Renal cortical epithelial cell (primary cell): ENCODE measurements at regions not wholly inside any gene's neighbourhood (a gene's known extent, or its start where the extent isn't known, plus 50 kb on each side); places are given as distances from the start of the nearest gene placed in this dataset.

Source experiments
- DNase-seq: peaks from one replicate; pipeline ENCODE4 v3.0.0-alpha.2; 2011; ENCODE audit warnings: low read depth

DNA sequence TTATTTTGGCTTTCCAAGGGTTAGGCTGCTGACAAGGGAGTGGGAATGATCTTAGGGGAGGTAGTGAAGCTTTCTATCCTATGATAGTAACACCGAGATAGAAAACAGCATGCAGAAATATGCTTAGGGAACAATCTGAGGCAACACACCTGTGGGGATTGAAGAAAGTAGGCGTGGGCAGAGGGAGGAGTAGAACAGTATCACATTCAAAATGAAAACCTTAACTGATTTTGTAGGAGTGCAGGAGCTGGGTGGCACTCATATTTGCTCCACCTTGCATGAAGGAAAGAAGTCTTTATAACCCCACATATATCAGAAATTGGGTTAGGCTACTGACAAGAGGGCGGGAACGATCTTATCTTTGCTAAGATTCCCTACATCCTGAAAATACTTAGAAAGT lies 762.2 kb upstream of the CNTNAP5 start:
- no peak for DNase-seq

DNA sequence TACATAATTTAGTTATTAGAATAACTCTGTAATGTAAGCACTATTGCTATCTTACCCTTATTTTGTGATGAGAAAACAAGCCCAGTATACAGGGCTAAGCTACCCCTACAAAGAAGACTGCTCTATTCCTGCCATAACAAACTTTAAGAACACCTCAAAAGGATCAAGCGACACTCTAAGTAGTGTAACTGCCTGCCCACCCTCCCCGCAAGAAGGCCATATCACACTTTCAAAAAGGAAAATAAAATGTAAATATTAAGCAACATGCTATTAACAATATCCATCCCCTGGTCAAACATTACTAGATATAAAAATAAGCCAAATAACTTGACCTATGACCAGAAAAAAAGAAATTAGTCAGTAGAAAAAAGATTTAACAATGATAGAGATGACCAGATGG lies 741.7 kb upstream of the CNTNAP5 start:
- no peak for DNase-seq

DNA sequence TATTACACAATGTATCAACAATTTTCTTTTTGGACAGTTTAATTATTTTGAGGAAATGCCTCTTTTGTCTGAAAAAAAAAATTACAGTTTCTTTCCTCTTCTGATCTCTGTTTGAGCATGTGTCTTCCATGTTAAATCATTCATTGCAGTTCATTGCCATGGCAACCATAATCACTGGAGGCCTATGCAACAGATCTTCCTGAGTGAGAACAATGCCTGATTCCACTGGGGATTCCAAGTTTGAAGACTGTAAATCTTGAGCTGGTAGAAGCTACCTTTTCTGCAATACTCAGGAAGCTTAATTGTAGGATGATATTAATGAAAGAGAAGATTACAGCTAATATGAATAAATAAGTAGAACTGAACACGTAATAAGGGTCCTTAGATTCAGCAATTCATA lies 721.4 kb upstream of the CNTNAP5 start:
- DNase-seq = no peak
